AG09309 (cell line): ENCODE measurements at regions not wholly inside any gene's neighbourhood (a gene's known extent, or its start where the extent isn't known, plus 50 kb on each side); places are given as distances from the start of the nearest gene placed in this dataset.
A peak's percentile ranks its signal among the peaks of the same experiment; 100 is the strongest.

Experiments
- DNase-seq: peaks from one replicate; pipeline ENCODE4 v3.0.0-alpha.2; 2010; ENCODE audit warnings: low read depth
- H3K4me3 ChIP-seq: 2 replicates; pipeline ENCODE4 v1.5.1; 2011; ENCODE audit warnings: mild to moderate bottlenecking, low read depth, low read length, moderate library complexity; ENCODE audit not compliant: control insufficient read depth
- CTCF ChIP-seq: IDR thresholded peaks from 2 replicates; pipeline ENCODE4 v1.5.1; 2011; ENCODE audit warnings: mild to moderate bottlenecking, low read depth, low read length, inconsistent platforms; ENCODE audit not compliant: insufficient read depth, control insufficient read depth; ENCODE audit errors: missing control alignments

GRCh38 chr5:61869333-61869732 lies 436.7 kb upstream of the KIF2A start:
- no peak overlapping the region for H3K4me3 ChIP-seq
- no peak for TF ChIP-seq CTCF
- no peak for DNase-seq

- no peak for DNase-seq
- no peak overlapping the region for H3K4me3 ChIP-seq
- TF ChIP-seq CTCF = no peak
These were observed 427.5 kb upstream of the KIF2A start for GRCh38 chr5:61878471-61878870.

GRCh38 chr5:61881821-61882487 lies 424.1 kb upstream of the KIF2A start:
- no peak for TF ChIP-seq CTCF
- H3K4me3 ChIP-seq = no peak overlapping the region
- peak; percentile 1 for DNase-seq

GRCh38 chr5:61882901-61883500 lies 423.0 kb upstream of the KIF2A start:
- DNase-seq = no peak

GRCh38 chr5:61884252-61884855 lies 421.7 kb upstream of the KIF2A start:
- no peak for DNase-seq
- no peak overlapping the region for H3K4me3 ChIP-seq
- TF ChIP-seq CTCF = no peak

More at GRCh38 chr5:61882901-61883500, 423.0 kb upstream of the KIF2A start:
- no peak for TF ChIP-seq CTCF
- H3K4me3 ChIP-seq = no peak overlapping the region

GRCh38 chr5:61886214-61886613 lies 419.8 kb upstream of the KIF2A start:
- TF ChIP-seq CTCF = no peak
- no peak for DNase-seq
- H3K4me3 ChIP-seq = no peak overlapping the region
